GM23248 (cell line): ENCODE measurements at regions not wholly inside any gene's neighbourhood (a gene's known extent, or its start where the extent isn't known, plus 50 kb on each side); places are given as distances from the start of the nearest gene placed in this dataset.

ENCODE experiments used
- DNase-seq: peaks from one replicate; pipeline ENCODE4 v3.0.0-alpha.2; 2015
- H2AFZ ChIP-seq: fragments of 200-600 bp; sonication (generic); 2 replicates; pipeline ENCODE4 v1.6.1; 2016; ENCODE audit warnings: antibody characterized with exemption
- H3F3A ChIP-seq: fragments of 200-600 bp; sonication (generic); 2 replicates; pipeline ENCODE4 v1.6.1; 2016; ENCODE audit warnings: mild to moderate bottlenecking, antibody characterized with exemption, mixed run types; ENCODE audit not compliant: insufficient read depth
- H3K27ac ChIP-seq: fragments of 200-600 bp; sonication (generic); 2 replicates; pipeline ENCODE4 v1.5.1; 2016; ENCODE audit warnings: mild to moderate bottlenecking
- H3K27me3 ChIP-seq: fragments of 200-600 bp; sonication (generic); replicated peaks from 2 replicates; pipeline ENCODE4 v1.6.1; 2016; ENCODE audit warnings: mild to moderate bottlenecking; ENCODE audit not compliant: insufficient read depth
- H3K36me3 ChIP-seq: fragments of 200-600 bp; sonication (generic); 2 replicates; pipeline ENCODE4 v1.6.1; 2016; ENCODE audit warnings: low read depth, mild to moderate bottlenecking
- H3K4me1 ChIP-seq: fragments of 200-600 bp; sonication (generic); 2 replicates; pipeline ENCODE4 v1.6.1; 2016; ENCODE audit warnings: mild to moderate bottlenecking; ENCODE audit not compliant: insufficient read depth
- H3K4me2 ChIP-seq: fragments of 200-600 bp; sonication (generic); one replicate; pipeline ENCODE4 v1.6.1; 2016; ENCODE audit warnings: mild to moderate bottlenecking; ENCODE audit not compliant: unreplicated experiment
- H3K4me3 ChIP-seq: fragments of 200-600 bp; sonication (generic); 2 replicates; pipeline ENCODE4 v1.5.1; 2016; ENCODE audit warnings: mild to moderate bottlenecking
- H3K79me2 ChIP-seq: fragments of 200-600 bp; sonication (generic); 2 replicates; pipeline ENCODE4 v1.6.1; 2016; ENCODE audit warnings: mild to moderate bottlenecking; ENCODE audit not compliant: insufficient read depth
- H3K9ac ChIP-seq: fragments of 200-600 bp; sonication (generic); 2 replicates; pipeline ENCODE4 v1.6.1; 2016; ENCODE audit warnings: mild to moderate bottlenecking
- H3K9me2 ChIP-seq: fragments of 200-600 bp; sonication (generic); 2 replicates; pipeline ENCODE4 v1.6.1; 2016; ENCODE audit warnings: mixed run types, mild to moderate bottlenecking, moderate library complexity; ENCODE audit not compliant: insufficient read depth
- H3K9me3 ChIP-seq: fragments of 200-600 bp; sonication (generic); one replicate; pipeline ENCODE4 v1.6.1; 2017; ENCODE audit warnings: low read depth
- H4K20me1 ChIP-seq: fragments of 200-600 bp; sonication (generic); 2 replicates; pipeline ENCODE4 v1.6.0; 2016; ENCODE audit not compliant: insufficient read depth
- EZH2 ChIP-seq: fragments of 200-600 bp; sonication (generic); IDR thresholded peaks from 2 replicates; pipeline ENCODE4 v1.6.1; 2018; ENCODE audit warnings: antibody characterized with exemption, mild to moderate bottlenecking; ENCODE audit not compliant: insufficient read depth, poor library complexity, severe bottlenecking
- EZH2phosphoT487 ChIP-seq: fragments of 200-600 bp; sonication (generic); IDR thresholded peaks from 2 replicates; pipeline ENCODE4 v1.6.1; 2018; ENCODE audit warnings: antibody characterized with exemption, moderate library complexity, mild to moderate bottlenecking, low read depth; ENCODE audit not compliant: insufficient read depth
- WGBS, 2 experiments: methylation state at CpG; one replicate each; pipeline ENCODE4 v1.1.6; 2015 to 2017; ENCODE audit warnings: low lambda C conversion rate in 2 of 2, low coverage in 1 of 2; ENCODE audit errors: missing lambda C conversion rate in 2 of 2; 5-methylcytosine and 5-hydroxymethylcytosine counted together
- in situ Hi-C: fragments of 300-500 bp; cut with MboI; formaldehyde crosslinking; loops from 2 replicates; pipeline ENCODE4 v1.15.0; 2020

- Histone ChIP-seq H3K9me2 (no peaks in the 10 kb centered on the region), H3K4me1 (no peaks in the 10 kb centered on the region), H3F3A (no peaks in the 10 kb centered on the region), H3K36me3 (no peaks in the 10 kb centered on the region), H3K79me2 (no peaks in the 10 kb centered on the region), H3K27me3 (no peaks in the 10 kb centered on the region), H3K9ac (no peak overlapping the region), H3K4me2 (no peak overlapping the region), H3K4me3 (no peak overlapping the region), H3K9me3 (no peaks in the 10 kb centered on the region), H2AFZ (no peak overlapping the region), H3K27ac (no peak overlapping the region), H4K20me1 (no peaks in the 10 kb centered on the region)
- no peak for DNase-seq
- WGBS, 2 experiments = 17 to 20% methylated on average over 4 of the region's 4 CpGs
- no peak for TF ChIP-seq EZH2
- no peak for TF ChIP-seq EZH2phosphoT487
- in situ Hi-C loops = no loop called here
These were observed 291.1 kb upstream of the BTBD3 start for GRCh38 chr20:11626551-11626950.

- no peaks in the 10 kb centered on the region for H3K27me3 ChIP-seq
- H2AFZ ChIP-seq = no peak overlapping the region
- no peaks in the 10 kb centered on the region for H3K4me1 ChIP-seq
- H3K36me3 ChIP-seq = no peaks in the 10 kb centered on the region
- TF ChIP-seq EZH2phosphoT487 (no peak), EZH2 (no peak)
- no peaks in the 10 kb centered on the region for H4K20me1 ChIP-seq
- DNase-seq = no peak
- in situ Hi-C loops = no loop called here
- H3K9ac ChIP-seq = no peak overlapping the region
- no peak overlapping the region for H3K4me3 ChIP-seq
- no peaks in the 10 kb centered on the region for H3K9me3 ChIP-seq
- H3F3A ChIP-seq = no peaks in the 10 kb centered on the region
- WGBS, 2 experiments = 13 to 23% methylated on average over 3 of the region's 3 CpGs
- H3K79me2 ChIP-seq = no peaks in the 10 kb centered on the region
- no peak overlapping the region for H3K27ac ChIP-seq
- H3K9me2 ChIP-seq = no peaks in the 10 kb centered on the region
- H3K4me2 ChIP-seq = no peak overlapping the region
These were observed 274.8 kb upstream of the BTBD3 start for GRCh38 chr20:11642866-11643265.

- Histone ChIP-seq H3K4me3 (no peak overlapping the region), H3K36me3 (no peaks in the 10 kb centered on the region), H2AFZ (no peak overlapping the region), H3K9ac (no peak overlapping the region), H3K27ac (no peak overlapping the region), H3K9me2 (no peaks in the 10 kb centered on the region), H3K9me3 (no peaks in the 10 kb centered on the region), H3K4me2 (no peak overlapping the region), H4K20me1 (no peaks in the 10 kb centered on the region), H3K79me2 (no peaks in the 10 kb centered on the region), H3K27me3 (no peaks in the 10 kb centered on the region), H3F3A (no peaks in the 10 kb centered on the region), H3K4me1 (no peaks in the 10 kb centered on the region)
- DNase-seq = no peak
- in situ Hi-C loops = no loop called here
- TF ChIP-seq EZH2 = no peak
- no peak for TF ChIP-seq EZH2phosphoT487
- WGBS, 2 experiments = 22 to 31% methylated on average over 6 of the region's 6 CpGs
These were observed 271.3 kb upstream of the BTBD3 start for GRCh38 chr20:11646359-11646758.

- no peak for DNase-seq
- TF ChIP-seq EZH2phosphoT487 (no peak), EZH2 (no peak)
- Histone ChIP-seq H4K20me1 (no peaks in the 10 kb centered on the region), H3K9me2 (no peaks in the 10 kb centered on the region), H3K9me3 (no peaks in the 10 kb centered on the region), H3K4me2 (no peak overlapping the region), H3K27ac (no peak overlapping the region), H3K27me3 (no peaks in the 10 kb centered on the region), H2AFZ (no peak overlapping the region), H3K4me1 (no peaks in the 10 kb centered on the region), H3K4me3 (no peak overlapping the region), H3K79me2 (no peaks in the 10 kb centered on the region), H3F3A (no peaks in the 10 kb centered on the region), H3K36me3 (no peaks in the 10 kb centered on the region), H3K9ac (no peak overlapping the region)
- 3 to 4% methylated on average over 2 of the region's 2 CpGs for WGBS, 2 experiments
- in situ Hi-C loops = no loop called here
These were observed 267.1 kb upstream of the BTBD3 start for GRCh38 chr20:11650566-11650965.

- Histone ChIP-seq H2AFZ (no peak overlapping the region), H4K20me1 (no peaks in the 10 kb centered on the region), H3K79me2 (no peaks in the 10 kb centered on the region), H3K4me1 (no peaks in the 10 kb centered on the region), H3K9me2 (no peaks in the 10 kb centered on the region), H3K27me3 (no peaks in the 10 kb centered on the region), H3K4me2 (no peak overlapping the region), H3K4me3 (no peak overlapping the region), H3F3A (no peaks in the 10 kb centered on the region), H3K9ac (no peak overlapping the region), H3K36me3 (no peaks in the 10 kb centered on the region), H3K9me3 (no peaks in the 10 kb centered on the region), H3K27ac (no peak overlapping the region)
- no peak for DNase-seq
- WGBS, 2 experiments = 0 to 3% methylated on average over 2 of the region's 2 CpGs
- TF ChIP-seq EZH2phosphoT487 (no peak), EZH2 (no peak)
- in situ Hi-C loops = no loop called here
These were observed 266.6 kb upstream of the BTBD3 start for GRCh38 chr20:11651138-11651537.
